HEK293 (cell line): ENCODE measurements at regions not wholly inside any gene's neighbourhood (a gene's known extent, or its start where the extent isn't known, plus 50 kb on each side); places are given as distances from the start of the nearest gene placed in this dataset.

ENCODE experiments used
- CTCF ChIA-PET: fragments of 350-600 bp; formaldehyde crosslinking; extraction: SDS; loops from one replicate; lab custom pipeline; 2021; ENCODE audit warnings: antibody characterized with exemption; lab: Yijun Ruan, JAX
- POLR2A ChIA-PET: fragments of 300-600 bp; formaldehyde crosslinking; extraction: SDS; loops from one replicate; lab custom pipeline; 2020; ENCODE audit warnings: antibody characterized with exemption, inconsistent platforms; lab: Yijun Ruan, JAX
- H3K27ac ChIP-seq: fragments of 200-500 bp; sonication (Bioruptor generic); 2 replicates; pipeline ENCODE4 v1.5.1; 2014; ENCODE audit warnings: low read depth, low read length, control low read depth, inconsistent platforms; ENCODE audit errors: extremely low read depth
- H3K36me3 ChIP-seq, 2 experiments: fragments of 200-500 bp in 1 of 2; sonication (Bioruptor generic) in 1 of 2; 1 replicate in 1 of 2; 2 replicates in 1 of 2; pipeline ENCODE4 v1.5.1; 2014 to 2017; ENCODE audit warnings: inconsistent platforms in 2 of 2, low read length in 2 of 2; ENCODE audit not compliant: control insufficient read depth in 2 of 2, insufficient read depth in 1 of 2
- H3K4me1 ChIP-seq: fragments of 200-500 bp; sonication (Bioruptor generic); 2 replicates; pipeline ENCODE4 v1.5.1; 2014; ENCODE audit warnings: mild to moderate bottlenecking, low read length, inconsistent platforms; ENCODE audit not compliant: control insufficient read depth, insufficient read depth
- H3K4me3 ChIP-seq: 2 replicates; pipeline ENCODE4 v1.5.1; 2011; ENCODE audit warnings: low read depth, mild to moderate bottlenecking, control low read depth, low read length, moderate library complexity
- H3K9me3 ChIP-seq: fragments of 200-500 bp; sonication (Bioruptor generic); 2 replicates; pipeline ENCODE4 v1.5.1; 2014; ENCODE audit warnings: low read depth, low read length, inconsistent platforms; ENCODE audit not compliant: control insufficient read depth, insufficient read depth
- GLI2 ChIP-seq: fragments of 450-650 bp; formaldehyde crosslinking; IDR thresholded peaks from 2 replicates; pipeline ENCODE4; 2017; ENCODE audit warnings: missing biosample characterization, missing genetic modification characterization, low read depth, borderline replicate concordance
- TCF7L2 ChIP-seq: IDR thresholded peaks from 2 replicates; pipeline ENCODE4 v1.6.1; 2011; ENCODE audit warnings: low read depth, mild to moderate bottlenecking, inconsistent platforms, low read length, moderate library complexity, borderline replicate concordance
- TRIM28 ChIP-seq: IDR thresholded peaks from 2 replicates; pipeline ENCODE4 v1.6.1; 2011; ENCODE audit warnings: low read length, control low read depth, borderline replicate concordance
- WT1 ChIP-seq: fragments of 450-650 bp; formaldehyde crosslinking; IDR thresholded peaks from 2 replicates; pipeline ENCODE4 v1.5.1; 2016; ENCODE audit warnings: missing biosample characterization, missing genetic modification characterization
- YY2 ChIP-seq: fragments of 450-650 bp; formaldehyde crosslinking; IDR thresholded peaks from 2 replicates; pipeline ENCODE4 v1.5.1; 2016; ENCODE audit warnings: missing biosample characterization, missing genetic modification characterization
- ZNF2 ChIP-seq: fragments of 450-650 bp; formaldehyde crosslinking; IDR thresholded peaks from 2 replicates; pipeline ENCODE4 v1.5.1; 2016; ENCODE audit warnings: missing biosample characterization, missing genetic modification characterization
- ZNF391 ChIP-seq: fragments of 450-650 bp; formaldehyde crosslinking; IDR thresholded peaks from 2 replicates; pipeline ENCODE4 v1.5.1; 2016; ENCODE audit warnings: low read depth, missing biosample characterization, missing genetic modification characterization, borderline replicate concordance
- ZNF48 ChIP-seq: fragments of 450-650 bp; formaldehyde crosslinking; IDR thresholded peaks from 2 replicates; pipeline ENCODE4 v1.5.1; 2016; ENCODE audit warnings: missing biosample characterization, missing genetic modification characterization
- ZNF624 ChIP-seq: fragments of 450-650 bp; formaldehyde crosslinking; IDR thresholded peaks from 2 replicates; pipeline ENCODE4 v1.5.1; 2017; ENCODE audit warnings: missing biosample characterization, missing genetic modification characterization
- ZNF654 ChIP-seq: fragments of 450-650 bp; formaldehyde crosslinking; IDR thresholded peaks from 2 replicates; pipeline ENCODE4 v1.5.1; 2016; ENCODE audit warnings: low read depth, missing biosample characterization, missing genetic modification characterization
- ZNF707 ChIP-seq: fragments of 450-650 bp; formaldehyde crosslinking; IDR thresholded peaks from 2 replicates; pipeline ENCODE4 v1.5.1; 2016; ENCODE audit warnings: missing biosample characterization, missing genetic modification characterization
- ZNF768 ChIP-seq: fragments of 450-650 bp; formaldehyde crosslinking; IDR thresholded peaks from 2 replicates; pipeline ENCODE4 v1.5.1; 2018; ENCODE audit warnings: missing biosample characterization, mild to moderate bottlenecking, missing genetic modification characterization
- ZSCAN30 ChIP-seq: fragments of 450-650 bp; IDR thresholded peaks from 2 replicates; pipeline ENCODE4 v1.5.1; 2018; ENCODE audit warnings: missing biosample characterization, mild to moderate bottlenecking, missing genetic modification characterization, moderate library complexity
- TF ChIP-seq, protein P1 (sequence below): fragments of 450-650 bp; formaldehyde crosslinking; IDR thresholded peaks from 2 replicates; pipeline ENCODE4 v1.5.1; 2016; ENCODE audit warnings: missing biosample characterization, missing genetic modification characterization
- TF ChIP-seq, protein P2 (sequence below): fragments of 450-650 bp; formaldehyde crosslinking; IDR thresholded peaks from 2 replicates; pipeline ENCODE4 v1.5.1; 2016; ENCODE audit warnings: missing biosample characterization, missing genetic modification characterization, low read depth
- TF ChIP-seq, protein P3 (sequence below): fragments of 450-650 bp; formaldehyde crosslinking; IDR thresholded peaks from 2 replicates; pipeline ENCODE4 v1.5.1; 2016; ENCODE audit warnings: missing biosample characterization, missing genetic modification characterization
- TF ChIP-seq, protein P4 (sequence below): fragments of 450-650 bp; formaldehyde crosslinking; IDR thresholded peaks from 2 replicates; pipeline ENCODE4 v1.5.1; 2017; ENCODE audit warnings: missing biosample characterization, missing genetic modification characterization

DNA sequence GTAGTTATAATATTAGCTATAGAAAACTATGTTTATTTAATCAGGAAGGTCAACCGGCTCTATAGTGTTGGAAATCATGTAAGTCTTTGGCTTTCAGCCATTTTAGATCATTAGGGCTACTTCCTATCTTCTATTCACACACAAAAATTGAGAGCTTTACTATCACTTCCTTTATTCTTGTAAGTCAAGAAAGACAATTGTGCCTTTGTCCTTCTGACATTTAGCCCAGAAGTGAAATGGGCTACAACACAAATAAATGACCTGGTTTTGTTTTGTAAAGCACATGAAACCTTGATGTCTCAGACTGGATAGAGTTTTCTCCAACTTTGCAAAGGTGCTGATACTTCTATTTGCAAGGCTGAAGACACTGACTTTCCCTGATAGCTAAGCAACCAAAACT, 122.4 kb upstream of the ACSL4 start:
- Histone ChIP-seq H3K4me3 (no peak overlapping the region), H3K9me3 (no peaks in the 10 kb centered on the region; the same call in 1 of the 2 replicates), H3K4me1 (no peaks in the 10 kb centered on the region), H3K27ac (no peak overlapping the region), H3K36me3 (no peaks in the 10 kb centered on the region)
- CTCF ChIA-PET, result interaction anchor here (0.5 to 8.4 kb wide), 11 partner anchors 11 to 370 kb away, joined by 3 to 180 read pairs (median 8); partner anchors contain the start of gene ACSL4
- TF ChIP-seq ZNF48, result no peak
- TF ChIP-seq, protein P1, sequence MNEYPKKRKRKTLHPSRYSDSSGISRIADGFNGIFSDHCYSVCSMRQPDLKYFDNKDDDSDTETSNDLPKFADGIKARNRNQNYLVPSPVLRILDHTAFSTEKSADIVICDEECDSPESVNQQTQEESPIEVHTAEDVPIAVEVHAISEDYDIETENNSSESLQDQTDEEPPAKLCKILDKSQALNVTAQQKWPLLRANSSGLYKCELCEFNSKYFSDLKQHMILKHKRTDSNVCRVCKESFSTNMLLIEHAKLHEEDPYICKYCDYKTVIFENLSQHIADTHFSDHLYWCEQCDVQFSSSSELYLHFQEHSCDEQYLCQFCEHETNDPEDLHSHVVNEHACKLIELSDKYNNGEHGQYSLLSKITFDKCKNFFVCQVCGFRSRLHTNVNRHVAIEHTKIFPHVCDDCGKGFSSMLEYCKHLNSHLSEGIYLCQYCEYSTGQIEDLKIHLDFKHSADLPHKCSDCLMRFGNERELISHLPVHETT, result no peak
- TF ChIP-seq WT1 (tag by site-specific recombination), result no peak
- TF ChIP-seq, protein P2, sequence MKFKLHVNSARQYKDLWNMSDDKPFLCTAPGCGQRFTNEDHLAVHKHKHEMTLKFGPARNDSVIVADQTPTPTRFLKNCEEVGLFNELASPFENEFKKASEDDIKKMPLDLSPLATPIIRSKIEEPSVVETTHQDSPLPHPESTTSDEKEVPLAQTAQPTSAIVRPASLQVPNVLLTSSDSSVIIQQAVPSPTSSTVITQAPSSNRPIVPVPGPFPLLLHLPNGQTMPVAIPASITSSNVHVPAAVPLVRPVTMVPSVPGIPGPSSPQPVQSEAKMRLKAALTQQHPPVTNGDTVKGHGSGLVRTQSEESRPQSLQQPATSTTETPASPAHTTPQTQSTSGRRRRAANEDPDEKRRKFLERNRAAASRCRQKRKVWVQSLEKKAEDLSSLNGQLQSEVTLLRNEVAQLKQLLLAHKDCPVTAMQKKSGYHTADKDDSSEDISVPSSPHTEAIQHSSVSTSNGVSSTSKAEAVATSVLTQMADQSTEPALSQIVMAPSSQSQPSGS, result no peak
- no peak for TF ChIP-seq YY2 (tag by site-specific recombination)
- TF ChIP-seq ZSCAN30 (tag by site-specific recombination), result no peak
- no peak for TF ChIP-seq ZNF768 (tag by site-specific recombination)
- no peak for TF ChIP-seq TCF7L2
- TF ChIP-seq, protein P3, sequence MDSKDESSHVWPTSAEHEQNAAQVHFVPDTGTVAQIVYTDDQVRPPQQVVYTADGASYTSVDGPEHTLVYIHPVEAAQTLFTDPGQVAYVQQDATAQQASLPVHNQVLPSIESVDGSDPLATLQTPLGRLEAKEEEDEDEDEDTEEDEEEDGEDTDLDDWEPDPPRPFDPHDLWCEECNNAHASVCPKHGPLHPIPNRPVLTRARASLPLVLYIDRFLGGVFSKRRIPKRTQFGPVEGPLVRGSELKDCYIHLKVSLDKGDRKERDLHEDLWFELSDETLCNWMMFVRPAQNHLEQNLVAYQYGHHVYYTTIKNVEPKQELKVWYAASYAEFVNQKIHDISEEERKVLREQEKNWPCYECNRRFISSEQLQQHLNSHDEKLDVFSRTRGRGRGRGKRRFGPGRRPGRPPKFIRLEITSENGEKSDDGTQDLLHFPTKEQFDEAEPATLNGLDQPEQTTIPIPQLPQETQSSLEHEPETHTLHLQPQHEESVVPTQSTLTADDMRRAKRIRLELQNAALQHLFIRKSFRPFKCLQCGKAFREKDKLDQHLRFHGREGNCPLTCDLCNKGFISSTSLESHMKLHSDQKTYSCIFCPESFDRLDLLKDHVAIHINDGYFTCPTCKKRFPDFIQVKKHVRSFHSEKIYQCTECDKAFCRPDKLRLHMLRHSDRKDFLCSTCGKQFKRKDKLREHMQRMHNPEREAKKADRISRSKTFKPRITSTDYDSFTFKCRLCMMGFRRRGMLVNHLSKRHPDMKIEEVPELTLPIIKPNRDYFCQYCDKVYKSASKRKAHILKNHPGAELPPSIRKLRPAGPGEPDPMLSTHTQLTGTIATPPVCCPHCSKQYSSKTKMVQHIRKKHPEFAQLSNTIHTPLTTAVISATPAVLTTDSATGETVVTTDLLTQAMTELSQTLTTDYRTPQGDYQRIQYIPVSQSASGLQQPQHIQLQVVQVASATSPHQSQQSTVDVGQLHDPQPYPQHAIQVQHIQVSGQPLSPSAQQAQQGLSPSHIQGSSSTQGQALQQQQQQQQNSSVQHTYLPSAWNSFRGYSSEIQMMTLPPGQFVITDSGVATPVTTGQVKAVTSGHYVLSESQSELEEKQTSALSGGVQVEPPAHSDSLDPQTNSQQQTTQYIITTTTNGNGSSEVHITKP, result no peak
- TF ChIP-seq ZNF2 (tag by site-specific recombination), result no peak
- TF ChIP-seq, protein P4, sequence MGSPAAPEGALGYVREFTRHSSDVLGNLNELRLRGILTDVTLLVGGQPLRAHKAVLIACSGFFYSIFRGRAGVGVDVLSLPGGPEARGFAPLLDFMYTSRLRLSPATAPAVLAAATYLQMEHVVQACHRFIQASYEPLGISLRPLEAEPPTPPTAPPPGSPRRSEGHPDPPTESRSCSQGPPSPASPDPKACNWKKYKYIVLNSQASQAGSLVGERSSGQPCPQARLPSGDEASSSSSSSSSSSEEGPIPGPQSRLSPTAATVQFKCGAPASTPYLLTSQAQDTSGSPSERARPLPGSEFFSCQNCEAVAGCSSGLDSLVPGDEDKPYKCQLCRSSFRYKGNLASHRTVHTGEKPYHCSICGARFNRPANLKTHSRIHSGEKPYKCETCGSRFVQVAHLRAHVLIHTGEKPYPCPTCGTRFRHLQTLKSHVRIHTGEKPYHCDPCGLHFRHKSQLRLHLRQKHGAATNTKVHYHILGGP (tag by site-specific recombination), result no peak
- TF ChIP-seq ZNF624, result no peak
- TF ChIP-seq ZNF391 (tag by site-specific recombination), result no peak
- no peak for TF ChIP-seq ZNF654 (tag by site-specific recombination)
- POLR2A ChIA-PET, result no interaction called here

DNA sequence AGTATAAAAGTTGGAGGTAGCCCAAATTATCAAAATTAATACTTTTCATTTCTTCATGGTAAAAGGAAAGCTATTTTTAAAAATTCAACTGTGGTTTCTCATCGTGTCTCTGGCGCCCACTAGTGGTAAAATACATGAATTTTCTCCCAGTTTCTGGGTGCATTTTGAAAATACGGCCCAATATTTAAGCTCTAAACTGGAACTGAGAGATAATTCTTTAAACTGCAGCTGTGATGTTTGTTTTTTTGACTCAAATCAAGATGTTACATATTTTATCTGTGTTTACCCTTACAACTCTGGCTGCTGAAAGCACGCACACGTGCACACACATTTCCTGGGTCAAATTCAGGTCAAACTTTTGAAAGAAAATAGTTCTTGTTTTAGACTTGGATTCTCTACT, 123.9 kb upstream of the ACSL4 start:
- Histone ChIP-seq H3K4me1 (no peaks in the 10 kb centered on the region), H3K4me3 (no peak overlapping the region), H3K27ac (no peak overlapping the region), H3K9me3 (no peaks in the 10 kb centered on the region; the same call in 1 of the 2 replicates), H3K36me3 (no peaks in the 10 kb centered on the region)
- ChIA-PET CTCF (interaction anchor here (0.6 to 8.4 kb wide), 37 partner anchors 12 to 1421 kb away, joined by 3 to 180 read pairs (median 4); partner anchors contain the start of genes ACSL4 and NXT2), POLR2A (no interaction called here)
- TF ChIP-seq GLI2 (tag by site-specific recombination) (no peak), ZNF707 (tag by site-specific recombination) (no peak), ZNF654 (tag by site-specific recombination) (peak; percentile 64), TRIM28 (no peak)
